ENCODE measurements at regions not wholly inside any gene's neighbourhood (a gene's known extent, or its start where the extent isn't known, plus 50 kb on each side); places are given as distances from the start of the nearest gene placed in this dataset.

DNA sequence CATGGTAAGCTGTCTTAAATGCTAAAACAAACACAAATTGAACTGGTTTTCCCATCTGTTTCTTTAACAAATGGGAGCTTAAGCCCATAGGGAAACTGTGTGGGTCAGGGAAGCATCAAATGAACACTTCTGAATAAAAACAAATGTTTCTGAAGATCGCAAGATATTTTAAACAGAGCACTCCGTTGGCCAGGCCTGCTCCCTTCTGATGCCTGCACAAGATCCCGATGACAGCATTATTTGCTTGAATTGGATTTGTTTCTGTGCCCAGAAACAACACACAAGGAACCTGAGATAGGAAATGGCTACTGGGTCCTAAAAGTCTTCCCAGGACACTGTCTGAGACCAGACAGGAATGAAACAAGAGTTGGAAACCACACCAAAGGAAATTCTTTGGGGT, 425.8 kb upstream of the ZFHX3 start:
- no peak overlapping the region for H3K27ac ChIP-seq
- H3K9me3 ChIP-seq: no peaks in the 10 kb centered on the region
- TF ChIP-seq, protein P1, sequence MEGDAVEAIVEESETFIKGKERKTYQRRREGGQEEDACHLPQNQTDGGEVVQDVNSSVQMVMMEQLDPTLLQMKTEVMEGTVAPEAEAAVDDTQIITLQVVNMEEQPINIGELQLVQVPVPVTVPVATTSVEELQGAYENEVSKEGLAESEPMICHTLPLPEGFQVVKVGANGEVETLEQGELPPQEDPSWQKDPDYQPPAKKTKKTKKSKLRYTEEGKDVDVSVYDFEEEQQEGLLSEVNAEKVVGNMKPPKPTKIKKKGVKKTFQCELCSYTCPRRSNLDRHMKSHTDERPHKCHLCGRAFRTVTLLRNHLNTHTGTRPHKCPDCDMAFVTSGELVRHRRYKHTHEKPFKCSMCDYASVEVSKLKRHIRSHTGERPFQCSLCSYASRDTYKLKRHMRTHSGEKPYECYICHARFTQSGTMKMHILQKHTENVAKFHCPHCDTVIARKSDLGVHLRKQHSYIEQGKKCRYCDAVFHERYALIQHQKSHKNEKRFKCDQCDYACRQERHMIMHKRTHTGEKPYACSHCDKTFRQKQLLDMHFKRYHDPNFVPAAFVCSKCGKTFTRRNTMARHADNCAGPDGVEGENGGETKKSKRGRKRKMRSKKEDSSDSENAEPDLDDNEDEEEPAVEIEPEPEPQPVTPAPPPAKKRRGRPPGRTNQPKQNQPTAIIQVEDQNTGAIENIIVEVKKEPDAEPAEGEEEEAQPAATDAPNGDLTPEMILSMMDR (IDR thresholded peaks at IDR 0.05): no peak
- DNase-seq (ENCODE audit: low spot score): no peak
- H3K27me3 ChIP-seq: no peaks in the 10 kb centered on the region
- H3K4me3 ChIP-seq: no peak overlapping the region
- H3K4me1 ChIP-seq: no peaks in the 10 kb centered on the region
- no peaks in the 10 kb centered on the region for H3K36me3 ChIP-seq

DNA sequence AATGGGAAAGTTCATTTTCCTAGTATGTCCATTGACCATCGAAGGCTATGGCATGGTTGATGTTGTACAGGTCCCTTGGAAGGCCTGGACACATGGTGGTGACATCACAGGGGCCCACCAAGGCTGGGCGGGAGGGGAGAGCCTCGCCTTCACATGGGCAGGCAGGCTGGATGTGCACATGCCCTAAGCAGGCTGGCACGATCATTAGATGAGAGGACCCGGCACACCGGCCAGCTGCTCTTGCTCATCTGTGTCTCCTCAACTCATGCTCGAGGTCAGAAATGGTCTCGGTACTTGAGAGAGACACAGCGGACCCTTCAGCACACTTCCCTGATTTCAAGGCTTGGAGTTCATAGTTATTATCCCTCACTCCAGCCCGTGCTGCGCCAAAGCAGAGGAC, 416.9 kb upstream of the ZFHX3 start:
- H3K36me3 ChIP-seq: no peaks in the 10 kb centered on the region
- DNase-seq (ENCODE audit: low spot score): no peak
- no peaks in the 10 kb centered on the region for H3K4me1 ChIP-seq
- H3K9me3 ChIP-seq: peaks cover 0 to 14% of the 10 kb centered on the region in 2 donors
- H3K4me3 ChIP-seq: no peak overlapping the region
- no peak overlapping the region for H3K27ac ChIP-seq
- H3K27me3 ChIP-seq: no peaks in the 10 kb centered on the region
- TF ChIP-seq, protein P1 (IDR thresholded peaks at IDR 0.05): no peak

DNA sequence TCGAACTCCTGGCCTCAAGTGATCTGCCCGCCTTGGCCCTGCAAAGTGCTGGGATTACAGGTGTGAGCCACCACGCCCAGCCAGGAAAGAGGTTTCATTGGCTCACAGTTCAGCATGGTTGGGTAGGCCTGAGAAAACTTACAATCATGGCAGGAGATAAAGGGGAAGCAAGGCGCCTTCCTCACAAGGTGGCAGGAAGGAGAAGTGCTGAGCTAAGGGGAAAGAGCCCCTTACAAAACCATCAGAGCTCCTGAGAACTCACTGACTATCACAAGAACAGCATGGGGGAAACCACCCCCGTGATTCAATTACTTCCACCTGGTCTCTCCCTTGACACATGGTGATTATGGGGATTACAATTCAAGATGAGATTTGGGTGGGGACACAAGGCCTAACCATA, 411.7 kb upstream of the ZFHX3 start:
- Histone ChIP-seq H3K27ac (no peak overlapping the region), H3K4me3 (no peak overlapping the region), H3K36me3 (no peaks in the 10 kb centered on the region), H3K27me3 (no peaks in the 10 kb centered on the region), H3K4me1 (no peaks in the 10 kb centered on the region), H3K9me3 (peaks cover 0 to 14% of the 10 kb centered on the region in 2 donors)
- no peak for DNase-seq (ENCODE audit: low spot score)
- TF ChIP-seq, protein P1 (IDR thresholded peaks at IDR 0.05): no peak

DNA sequence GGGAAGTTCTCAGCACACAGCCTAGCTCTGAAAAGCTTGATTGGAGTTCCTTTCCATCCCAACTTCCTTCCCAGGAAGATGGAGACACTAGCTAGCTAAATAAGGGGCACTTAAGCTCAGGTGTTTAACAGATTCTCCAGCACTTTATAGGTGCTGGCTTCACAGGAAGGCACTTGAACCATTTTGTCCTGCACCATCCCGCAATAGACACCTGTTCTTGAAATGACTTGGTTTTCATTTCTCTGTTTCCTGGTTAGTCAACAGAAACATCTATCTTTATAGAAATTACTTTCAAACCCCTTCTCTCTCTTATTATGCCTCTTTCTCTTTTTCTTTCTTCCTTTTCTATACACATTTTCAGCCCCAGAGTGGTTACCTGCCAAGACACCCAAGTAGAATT, 409.9 kb upstream of the ZFHX3 start:
- Histone ChIP-seq H3K4me3 (no peak overlapping the region), H3K27me3 (no peaks in the 10 kb centered on the region), H3K36me3 (no peaks in the 10 kb centered on the region), H3K4me1 (no peaks in the 10 kb centered on the region), H3K9me3 (peaks cover 0 to 14% of the 10 kb centered on the region in 2 donors), H3K27ac (no peak overlapping the region)
- DNase-seq (ENCODE audit: low spot score): no peak
- TF ChIP-seq, protein P1 (IDR thresholded peaks at IDR 0.05): no peak

DNA sequence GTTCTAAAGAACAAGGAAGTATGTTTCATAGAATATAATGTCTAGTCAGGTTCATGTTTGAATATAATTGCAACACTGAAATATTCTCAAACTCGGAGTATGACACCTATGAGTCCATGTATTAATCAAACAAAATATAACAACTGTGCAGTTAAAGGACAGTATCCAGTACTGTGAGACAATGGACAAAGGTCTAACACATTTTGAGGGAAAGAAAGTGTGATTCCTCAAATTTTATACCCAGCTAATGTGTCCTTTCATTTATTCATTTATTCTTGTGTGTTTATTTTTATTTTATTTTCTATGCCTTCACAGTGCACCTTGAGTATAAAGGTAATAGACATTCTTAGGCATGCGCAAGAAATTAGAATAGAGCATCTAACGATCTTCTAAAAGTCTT, 401.0 kb upstream of the ZFHX3 start:
- no peaks in the 10 kb centered on the region for H3K27me3 ChIP-seq
- no peaks in the 10 kb centered on the region for H3K4me1 ChIP-seq
- H3K36me3 ChIP-seq: no peaks in the 10 kb centered on the region
- TF ChIP-seq, protein P1 (IDR thresholded peaks at IDR 0.05): no peak
- DNase-seq (ENCODE audit: low spot score): no peak
- no peak overlapping the region for H3K27ac ChIP-seq
- no peak overlapping the region for H3K4me3 ChIP-seq
- H3K9me3 ChIP-seq: peaks cover 0 to 33% of the 10 kb centered on the region in 2 donors

DNA sequence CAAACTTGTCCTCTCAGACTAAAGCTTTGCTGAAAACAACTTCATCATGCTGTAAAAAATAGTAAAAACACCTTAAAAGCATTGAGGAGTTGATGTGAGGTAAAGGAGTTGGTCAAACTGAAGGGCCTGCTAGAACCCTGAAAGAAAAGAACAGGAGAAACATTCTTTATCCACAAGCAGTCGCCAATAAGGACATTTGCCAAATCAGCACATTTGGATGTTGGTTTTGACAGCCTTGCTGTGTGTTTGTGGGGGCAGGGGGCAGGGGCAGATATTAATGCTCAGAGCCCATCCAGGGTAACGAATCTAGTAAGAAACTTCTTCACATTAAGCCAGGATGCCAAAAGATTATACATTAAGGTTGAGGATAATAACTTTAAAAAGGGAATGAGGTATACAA, 399.9 kb upstream of the ZFHX3 start:
- Histone ChIP-seq H3K27ac (no peak overlapping the region), H3K4me3 (no peak overlapping the region), H3K9me3 (peaks cover 0 to 33% of the 10 kb centered on the region in 2 donors), H3K27me3 (no peaks in the 10 kb centered on the region), H3K4me1 (no peaks in the 10 kb centered on the region), H3K36me3 (no peaks in the 10 kb centered on the region)
- TF ChIP-seq, protein P1 (IDR thresholded peaks at IDR 0.05): no peak
- no peak for DNase-seq (ENCODE audit: low spot score)
